Right lobe of liver (tissue), 6 donors: ENCODE measurements at regions not wholly inside any gene's neighbourhood (a gene's known extent, or its start where the extent isn't known, plus 50 kb on each side); places are given as distances from the start of the nearest gene placed in this dataset.

ENCODE experiments used
- ATAC-seq, 4 donors: fragments of 200-7000 bp; cut with Tn5 transposase; one replicate each; pipeline ENCODE4 v1.9.1; 2020; ENCODE audit warnings: mild to moderate bottlenecking in 4 of 4, moderate library complexity in 4 of 4
- DNase-seq, 3 donors: peaks; one replicate each; pipeline ENCODE4 v3.0.0-alpha.2; 2020
- H3K27ac ChIP-seq, 3 donors: fragments of 200-600 bp; one replicate each; pipeline ENCODE4 v1.8.0; 2022
- H3K27me3 ChIP-seq, 2 donors: fragments of 200-600 bp; one replicate each; pipeline ENCODE4 v1.8.0; 2022
- H3K36me3 ChIP-seq, 4 donors: fragments of 200-600 bp; sonication (generic) in 1 of 4; one replicate each; pipeline versions ENCODE4 v1.5.1 to v1.8.0; 2017 to 2022; ENCODE audit warnings: control low read depth in 1 of 4
- H3K4me1 ChIP-seq, 4 donors: fragments of 200-600 bp; sonication (generic) in 1 of 4; one replicate each; pipeline versions ENCODE4 v1.5.1 to v1.8.0; 2017 to 2022; ENCODE audit warnings: control low read depth in 1 of 4
- H3K4me3 ChIP-seq, 3 donors: fragments of 200-600 bp; one replicate each; pipeline ENCODE4 v1.8.0; 2022
- H3K9me3 ChIP-seq, 4 donors: fragments of 200-600 bp; sonication (generic) in 1 of 4; one replicate each; pipeline versions ENCODE4 v1.5.1 to v1.8.0; 2017 to 2022; ENCODE audit warnings: control low read depth in 1 of 4
- POLR2A ChIP-seq: fragments of 450-650 bp; IDR thresholded peaks from one replicate; pipeline ENCODE4 v1.6.1; 2017; ENCODE audit warnings: antibody characterized with exemption, mild to moderate bottlenecking
- WGBS: methylation state at CpG from one replicate; pipeline ENCODE4 v1.1.6; 2018; ENCODE audit warnings: low coverage, low lambda C conversion rate; ENCODE audit not compliant: insufficient coverage; ENCODE audit errors: missing lambda C conversion rate; 5-methylcytosine and 5-hydroxymethylcytosine counted together
- intact Hi-C, 2 donors: fragments of 100-400 bp; cut with DNase I; formaldehyde crosslinking; loops; one replicate each; pipeline versions ENCODE4 v1.11.2 to v1.14.1; 2022
- TF ChIP-seq, protein P1 (sequence below), 4 donors: fragments of 200-600 bp in 3 of 4; fragments of 450-650 bp in 1 of 4; IDR thresholded peaks; one replicate each; pipeline versions ENCODE4 v1.5.1 to v1.8.0; 2016 to 2022; ENCODE audit warnings: antibody characterized with exemption in 4 of 4, mild to moderate bottlenecking in 2 of 4
- donor health status: DM: no; HTN: yes; CAD: no.
- donor health status: DM: no; HTN: no; CAD: no.
- donor health status: DM: no; HTN: no; CAD: no.
- donor health status: DM: no; HTN: yes; CAD: no.
- donor health status: DM: no; HTN: yes; CAD: no.

- 51% methylated on average over 6 of the region's 6 CpGs for WGBS
- intact Hi-C loops, result no loop called here
- TF ChIP-seq, protein P1, sequence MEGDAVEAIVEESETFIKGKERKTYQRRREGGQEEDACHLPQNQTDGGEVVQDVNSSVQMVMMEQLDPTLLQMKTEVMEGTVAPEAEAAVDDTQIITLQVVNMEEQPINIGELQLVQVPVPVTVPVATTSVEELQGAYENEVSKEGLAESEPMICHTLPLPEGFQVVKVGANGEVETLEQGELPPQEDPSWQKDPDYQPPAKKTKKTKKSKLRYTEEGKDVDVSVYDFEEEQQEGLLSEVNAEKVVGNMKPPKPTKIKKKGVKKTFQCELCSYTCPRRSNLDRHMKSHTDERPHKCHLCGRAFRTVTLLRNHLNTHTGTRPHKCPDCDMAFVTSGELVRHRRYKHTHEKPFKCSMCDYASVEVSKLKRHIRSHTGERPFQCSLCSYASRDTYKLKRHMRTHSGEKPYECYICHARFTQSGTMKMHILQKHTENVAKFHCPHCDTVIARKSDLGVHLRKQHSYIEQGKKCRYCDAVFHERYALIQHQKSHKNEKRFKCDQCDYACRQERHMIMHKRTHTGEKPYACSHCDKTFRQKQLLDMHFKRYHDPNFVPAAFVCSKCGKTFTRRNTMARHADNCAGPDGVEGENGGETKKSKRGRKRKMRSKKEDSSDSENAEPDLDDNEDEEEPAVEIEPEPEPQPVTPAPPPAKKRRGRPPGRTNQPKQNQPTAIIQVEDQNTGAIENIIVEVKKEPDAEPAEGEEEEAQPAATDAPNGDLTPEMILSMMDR (IDR thresholded peaks at IDR 0.05), result no peak
- TF ChIP-seq POLR2A, result no peak
- no peak for DNase-seq
- no peaks in the 10 kb centered on the region for H3K27me3 ChIP-seq
- H3K9me3 ChIP-seq, result no peaks in the 10 kb centered on the region
- H3K4me3 ChIP-seq, result no peak overlapping the region
- no peaks in the 10 kb centered on the region for H3K36me3 ChIP-seq
- H3K27ac ChIP-seq, result no peak overlapping the region
- no peak for ATAC-seq
- no peaks in the 10 kb centered on the region for H3K4me1 ChIP-seq
Measured at GRCh38 chr4:158051401-158052235, 121.2 kb downstream of the GASK1B start.

DNA sequence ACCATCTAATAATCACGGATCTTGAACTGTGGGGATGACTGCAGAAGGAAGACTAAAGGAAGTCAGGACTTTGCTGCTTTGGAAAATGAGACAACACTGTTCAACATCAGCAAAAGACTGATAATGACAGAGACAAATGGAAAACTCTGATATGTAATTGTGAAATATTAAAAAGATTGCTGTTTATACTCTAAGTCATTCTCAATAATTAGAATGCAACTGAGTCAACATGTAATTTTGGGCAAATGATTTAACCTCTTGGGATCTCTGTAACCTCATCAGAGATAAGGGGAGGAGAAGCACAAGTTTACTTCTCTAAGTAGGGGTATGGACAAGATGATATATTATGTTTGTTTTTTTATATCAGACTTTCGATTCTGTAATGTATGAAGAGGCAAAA is 121.9 kb downstream of the GASK1B start:
- Histone ChIP-seq H3K4me1 (no peaks in the 10 kb centered on the region), H3K27me3 (no peaks in the 10 kb centered on the region), H3K4me3 (no peak overlapping the region), H3K9me3 (no peaks in the 10 kb centered on the region), H3K36me3 (no peaks in the 10 kb centered on the region), H3K27ac (no peak overlapping the region)
- TF ChIP-seq, protein P1 (IDR thresholded peaks at IDR 0.05), result no peak
- intact Hi-C loops, result no loop called here
- DNase-seq (no peak), ATAC-seq (no peak)
- 27% methylated on average over 2 of the region's 2 CpGs for WGBS

GRCh38 chr4:158046345-158046744 is 126.5 kb downstream of the GASK1B start:
- H3K27ac ChIP-seq, result no peak overlapping the region
- no peak overlapping the region for H3K4me3 ChIP-seq
- WGBS, result 36% methylated on average over 4 of the region's 4 CpGs
- no peak for ATAC-seq
- no peak for TF ChIP-seq POLR2A
- TF ChIP-seq, protein P1 (IDR thresholded peaks at IDR 0.05), result no peak
- H3K9me3 ChIP-seq, result no peaks in the 10 kb centered on the region
- H3K27me3 ChIP-seq, result no peaks in the 10 kb centered on the region
- H3K4me1 ChIP-seq, result no peaks in the 10 kb centered on the region
- no peak for DNase-seq
- H3K36me3 ChIP-seq, result no peaks in the 10 kb centered on the region
- intact Hi-C loops, result no loop called here

GRCh38 chr4:158043971-158044618 is 128.7 kb downstream of the GASK1B start:
- no peak for TF ChIP-seq POLR2A
- TF ChIP-seq, protein P1 (IDR thresholded peaks at IDR 0.05), result no peak
- WGBS, result 91% methylated on average over 6 of the region's 41 CpGs
- intact Hi-C loops, result no loop called here
- Histone ChIP-seq H3K4me1 (no peaks in the 10 kb centered on the region), H3K4me3 (no peak overlapping the region), H3K9me3 (no peaks in the 10 kb centered on the region), H3K27me3 (no peaks in the 10 kb centered on the region), H3K27ac (no peak overlapping the region), H3K36me3 (no peaks in the 10 kb centered on the region)
- no peak for ATAC-seq
- DNase-seq, result no peak
